ENCODE measurements at regions not wholly inside any gene's neighbourhood (a gene's known extent, or its start where the extent isn't known, plus 50 kb on each side); places are given as distances from the start of the nearest gene placed in this dataset.
"Not testable (repeated sequence)": the region's sequence is repeated elsewhere in the genome, so short reads cannot be mapped to it uniquely, and the experiment has no call there.

DNA sequence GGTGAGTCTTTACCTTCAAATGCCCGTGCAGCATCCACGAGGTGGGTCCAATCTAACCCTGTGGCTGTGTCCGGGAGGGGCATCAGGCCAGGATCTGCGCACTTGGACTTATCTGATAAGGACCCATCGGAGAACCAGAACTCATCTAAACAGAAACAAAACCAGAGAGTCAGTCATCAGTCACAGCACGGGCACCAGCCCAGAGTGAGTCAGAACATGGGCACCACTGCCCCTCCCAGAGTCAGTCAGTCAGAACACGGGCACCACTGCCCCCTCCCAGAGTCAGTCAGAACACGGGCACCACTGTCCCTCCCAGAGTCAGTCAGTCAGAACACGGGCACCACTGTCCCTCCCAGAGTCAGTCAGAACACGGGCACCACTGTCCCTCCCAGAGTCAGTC lies 214.5 kb downstream of the SIPA1L2 start:
- DNase-seq (ENCODE audit: low spot score), result not testable (repeated sequence)

DNA sequence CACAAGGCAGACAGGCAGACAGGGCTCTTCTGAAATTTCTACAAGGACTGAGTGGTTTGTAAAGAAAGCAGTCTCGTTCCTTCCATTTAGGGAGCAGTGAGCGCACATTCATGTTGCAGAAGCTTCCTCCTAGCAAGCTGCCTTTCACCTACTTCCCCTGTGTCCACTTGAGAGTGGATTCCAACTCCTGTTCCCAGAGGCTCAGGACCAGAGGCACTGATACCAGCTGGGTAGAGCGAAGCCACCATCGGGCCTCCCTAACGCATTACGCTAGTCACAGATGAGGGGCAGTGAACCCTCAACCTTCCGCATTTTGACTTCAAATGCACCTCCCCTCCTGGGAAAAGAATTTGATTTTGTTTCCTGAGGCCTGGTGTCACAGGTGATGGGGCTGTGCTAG lies 215.8 kb downstream of the SIPA1L2 start:
- DNase-seq (ENCODE audit: low spot score), result no peak

DNA sequence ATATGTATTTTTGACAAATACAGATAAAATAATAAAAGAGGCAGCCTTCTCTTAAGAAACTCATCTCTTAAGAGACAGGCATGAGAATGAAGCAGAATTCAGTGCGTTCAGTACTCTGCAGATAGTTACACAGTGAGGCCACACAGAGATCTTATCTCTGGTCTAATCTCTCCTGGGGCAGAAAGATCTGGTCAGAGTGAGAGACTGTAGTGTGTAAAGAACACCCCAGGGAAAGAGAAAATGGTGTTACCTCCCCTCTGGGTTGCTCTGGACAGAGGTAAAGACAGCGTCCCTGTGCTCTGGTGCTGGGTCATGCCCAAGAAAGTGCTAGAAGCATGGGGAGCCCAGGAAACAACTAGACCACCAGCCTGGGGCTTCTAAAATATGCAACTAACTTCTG lies 216.3 kb downstream of the SIPA1L2 start:
- DNase-seq (ENCODE audit: low spot score), result no peak

DNA sequence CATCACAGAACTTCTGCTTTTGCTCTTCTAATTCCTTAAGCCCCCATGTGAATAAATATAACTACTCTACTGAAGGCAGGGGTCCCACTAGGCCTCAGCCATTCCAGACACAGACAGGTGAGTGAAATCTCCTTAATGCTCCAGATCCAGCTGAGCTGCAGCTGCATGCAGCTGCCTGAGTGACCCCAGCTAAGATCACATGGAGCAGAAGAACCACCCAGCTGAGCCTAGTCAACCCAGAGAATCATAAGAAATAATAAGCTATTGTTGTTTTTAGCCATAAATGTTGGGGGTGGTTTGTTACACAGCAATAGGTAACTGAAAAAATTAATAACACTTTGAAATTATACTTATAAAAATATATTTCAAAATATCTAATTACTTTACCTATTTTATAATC lies 220.3 kb downstream of the SIPA1L2 start:
- DNase-seq (ENCODE audit: low spot score), result no peak

DNA sequence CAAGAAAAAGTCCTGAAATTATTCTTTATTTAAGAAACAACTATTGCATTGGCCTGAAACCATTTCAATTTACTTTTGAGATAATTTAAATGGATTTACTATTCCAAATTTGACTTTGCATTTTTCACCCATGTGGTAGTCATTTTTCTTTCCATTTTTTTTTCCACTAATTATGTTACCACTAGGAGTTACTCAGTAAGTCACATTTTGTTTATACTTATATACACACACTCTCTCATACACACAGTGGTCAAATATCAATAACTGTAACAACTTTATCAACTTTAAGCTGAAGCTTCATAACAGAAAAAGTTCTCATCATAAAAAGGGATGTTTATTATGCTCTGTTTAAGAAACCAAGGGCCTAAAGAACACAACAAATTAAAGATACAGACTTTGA lies 222.8 kb downstream of the SIPA1L2 start:
- no peak for DNase-seq (ENCODE audit: low spot score)

DNA sequence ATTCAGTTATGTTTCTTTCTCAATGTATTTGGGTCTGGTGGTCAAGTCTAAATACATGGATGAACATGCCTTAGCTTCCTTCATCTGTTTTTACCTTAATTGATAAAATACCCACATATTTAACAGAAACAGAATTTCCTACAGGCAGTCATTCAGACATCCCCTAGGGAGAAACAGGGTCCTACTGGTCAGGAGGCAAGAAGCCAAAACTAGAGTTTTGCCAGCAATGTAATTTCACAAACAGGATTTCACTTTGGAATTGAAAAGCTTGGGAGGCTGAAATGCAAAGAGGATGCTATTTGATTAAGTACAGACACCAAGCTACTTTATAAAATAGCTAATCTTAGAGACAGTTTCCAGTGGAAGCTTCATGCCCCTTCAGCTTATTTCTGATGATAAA lies 224.2 kb downstream of the SIPA1L2 start:
- DNase-seq (ENCODE audit: low spot score), result no peak

DNA sequence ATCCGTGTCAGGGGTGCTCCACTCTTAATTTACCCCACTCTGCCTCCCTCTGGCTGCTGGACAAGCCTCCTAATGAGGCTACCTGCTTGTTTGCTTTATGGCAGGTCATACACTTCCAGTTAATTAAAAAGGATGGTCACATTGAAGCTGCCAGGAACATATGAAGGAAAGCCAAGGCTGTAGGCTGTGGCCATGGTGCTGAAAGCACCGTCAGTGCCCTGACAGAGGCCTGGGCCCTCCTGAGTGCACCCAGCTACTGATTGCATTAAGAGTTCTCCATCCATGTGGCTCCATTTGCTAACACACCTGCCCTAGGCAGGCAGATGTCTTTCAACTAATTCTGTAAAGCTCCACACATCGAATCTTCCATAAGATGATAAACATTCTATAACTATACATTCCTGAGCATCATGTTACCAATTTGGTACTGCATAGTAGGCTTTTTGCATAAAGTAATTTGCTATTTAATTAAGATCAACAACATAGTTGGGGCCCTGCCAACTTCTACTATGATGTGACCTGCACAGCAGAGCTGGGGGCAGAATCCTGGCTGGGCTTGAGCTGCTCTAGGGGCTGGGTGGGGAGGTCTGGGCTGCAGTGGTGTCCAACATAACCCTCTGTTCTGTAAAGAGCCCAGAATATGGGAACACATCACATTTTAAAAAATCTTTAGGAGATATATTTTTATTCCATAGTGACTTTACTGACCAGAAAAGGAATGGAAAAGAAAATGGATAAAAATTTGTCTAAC lies 224.8 kb downstream of the SIPA1L2 start:
- DNase-seq (ENCODE audit: low spot score), result no peak

DNA sequence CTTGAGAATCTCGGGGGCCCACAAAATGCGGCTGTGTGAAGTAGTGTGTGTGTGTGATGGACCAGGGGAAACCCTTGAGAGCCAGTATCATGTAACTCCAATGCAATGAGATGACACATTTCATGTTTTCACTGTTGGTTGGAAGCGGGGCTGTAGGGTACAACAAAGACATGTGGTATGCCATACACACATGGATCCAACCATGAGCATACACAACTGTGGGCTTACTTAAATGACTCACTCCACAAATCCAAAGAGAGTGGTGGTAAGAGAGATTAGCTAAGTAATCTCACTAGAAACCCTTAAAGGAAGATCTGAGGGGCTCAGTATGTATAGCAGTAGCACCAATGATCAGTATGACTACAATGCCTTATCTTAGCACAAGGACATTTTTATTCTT lies 225.7 kb downstream of the SIPA1L2 start:
- no peak for DNase-seq (ENCODE audit: low spot score)

DNA sequence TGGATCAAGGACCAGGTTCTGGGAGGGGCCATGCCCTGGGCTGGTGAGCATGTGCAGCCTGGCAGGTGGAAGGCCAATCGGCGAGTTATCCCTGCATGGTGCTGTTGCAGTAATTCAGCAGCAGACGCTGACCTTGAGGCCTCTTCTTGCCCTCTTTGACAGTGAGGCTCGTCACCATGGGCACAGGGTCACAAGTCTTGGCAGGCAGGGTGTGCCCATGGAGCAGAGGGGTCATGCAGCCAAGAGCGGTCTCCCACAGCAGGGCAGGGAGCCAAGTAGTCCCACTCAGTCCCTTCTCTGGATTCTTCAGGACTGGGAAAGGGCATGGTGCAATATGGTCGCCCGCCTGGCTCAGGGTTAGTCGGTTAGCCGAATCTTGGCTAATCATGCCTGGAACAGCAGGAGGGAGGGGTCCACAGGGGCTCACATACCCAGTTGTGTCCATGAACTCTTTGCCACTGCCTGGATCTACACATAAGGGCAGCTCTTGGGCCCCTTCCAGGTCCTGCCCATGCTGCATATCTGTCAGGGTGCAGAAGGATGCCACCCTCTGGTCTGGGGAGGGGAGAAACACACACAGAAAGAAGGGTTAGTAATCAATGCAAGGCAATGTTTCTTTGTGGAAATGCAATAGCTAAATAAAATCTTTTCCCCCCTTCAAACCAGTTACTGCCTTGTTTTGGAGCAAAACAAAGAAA lies 226.8 kb downstream of the SIPA1L2 start:
- no peak for DNase-seq (ENCODE audit: low spot score)

DNA sequence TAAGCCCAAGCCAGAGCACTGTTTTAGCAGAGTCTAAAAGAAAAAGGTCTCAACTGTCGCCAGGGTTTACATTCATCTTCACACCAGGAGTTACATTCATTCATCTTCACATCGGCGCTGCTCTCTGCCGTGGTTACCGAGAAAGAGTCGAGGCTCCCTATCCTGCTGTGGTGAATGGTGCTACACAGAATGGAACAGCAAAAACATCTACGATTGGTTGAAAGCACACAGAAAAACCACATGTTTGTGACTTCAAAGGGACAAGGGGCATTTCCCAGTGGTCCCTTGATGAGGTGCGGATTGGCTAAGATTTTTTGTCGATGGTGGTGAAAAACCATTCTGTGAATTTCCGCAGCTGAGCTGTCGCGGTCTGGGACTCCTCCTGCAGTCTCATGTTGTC lies 231.1 kb downstream of the SIPA1L2 start:
- DNase-seq (ENCODE audit: low spot score), result no peak

DNA sequence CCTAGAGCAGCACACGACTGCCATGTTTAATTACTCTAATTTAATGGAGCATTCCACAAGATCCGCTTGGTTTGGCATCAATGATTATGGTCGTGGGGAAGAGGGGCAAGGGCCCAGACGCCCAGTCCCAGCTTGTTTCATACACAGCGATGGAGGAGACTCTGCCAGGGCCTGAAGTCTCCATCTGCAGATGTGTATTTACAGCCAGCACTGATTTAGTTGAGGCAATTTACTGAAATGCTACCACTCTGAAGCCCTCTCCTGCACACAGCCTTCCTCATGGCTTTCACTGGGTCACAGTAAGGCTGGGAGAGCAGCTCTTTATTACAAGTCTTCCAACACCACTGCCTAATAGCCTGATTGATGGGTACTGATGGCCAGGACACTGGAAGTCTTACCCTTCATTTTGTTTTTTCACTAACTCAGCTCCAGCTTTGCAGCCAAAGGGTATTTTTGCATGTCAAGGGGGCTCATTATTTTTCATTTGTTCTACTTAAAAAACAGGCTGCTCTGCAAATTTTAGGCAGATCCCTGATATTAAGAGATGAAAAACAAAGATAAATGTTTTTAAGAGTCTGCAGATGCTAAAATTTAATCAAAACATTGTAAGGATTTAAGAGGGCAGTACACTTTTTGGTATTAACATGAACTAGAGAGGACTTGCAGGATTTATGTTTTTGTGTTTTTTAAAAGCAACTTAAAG lies 236.3 kb downstream of the SIPA1L2 start:
- DNase-seq (ENCODE audit: low spot score), result no peak

DNA sequence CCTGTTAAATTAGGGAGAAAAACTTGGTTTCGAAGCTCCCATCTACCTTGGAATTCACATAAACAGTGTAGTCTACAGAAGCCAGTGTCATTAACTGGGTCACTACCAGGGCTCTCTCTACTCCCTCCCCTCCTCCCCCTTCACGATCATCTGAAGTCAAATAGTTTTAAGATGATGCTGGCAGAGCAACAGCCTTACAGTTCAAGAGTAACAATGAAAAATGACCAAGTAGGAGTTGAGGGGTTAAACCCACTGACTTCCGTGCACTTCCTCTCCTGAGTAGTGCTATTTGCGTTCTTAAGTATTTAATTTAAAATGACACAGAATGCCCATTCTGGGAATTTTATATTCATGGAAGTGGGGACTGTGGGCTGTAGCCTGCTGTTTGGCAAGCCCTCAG lies 236.9 kb downstream of the SIPA1L2 start:
- no peak for DNase-seq (ENCODE audit: low spot score)

DNA sequence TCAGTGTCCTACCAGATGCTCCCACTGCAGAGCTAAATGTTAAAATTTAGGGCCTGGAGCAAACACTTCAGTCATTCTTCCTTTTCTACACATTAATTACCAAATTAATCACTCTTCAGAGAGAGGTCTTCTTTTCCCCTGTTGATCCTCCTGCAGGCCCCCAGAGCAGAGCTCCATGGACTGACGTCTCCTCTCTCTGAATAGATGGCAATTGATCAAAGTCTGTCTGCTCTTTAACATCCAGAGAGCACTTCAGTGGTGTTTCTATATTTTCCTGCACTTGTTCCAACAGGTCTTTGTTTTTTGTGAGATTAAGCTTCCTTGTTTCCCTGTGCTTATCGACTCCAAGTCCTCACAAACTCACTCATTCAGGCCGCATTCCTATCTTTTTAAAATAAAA lies 239.3 kb downstream of the SIPA1L2 start:
- no peak for DNase-seq (ENCODE audit: low spot score)

DNA sequence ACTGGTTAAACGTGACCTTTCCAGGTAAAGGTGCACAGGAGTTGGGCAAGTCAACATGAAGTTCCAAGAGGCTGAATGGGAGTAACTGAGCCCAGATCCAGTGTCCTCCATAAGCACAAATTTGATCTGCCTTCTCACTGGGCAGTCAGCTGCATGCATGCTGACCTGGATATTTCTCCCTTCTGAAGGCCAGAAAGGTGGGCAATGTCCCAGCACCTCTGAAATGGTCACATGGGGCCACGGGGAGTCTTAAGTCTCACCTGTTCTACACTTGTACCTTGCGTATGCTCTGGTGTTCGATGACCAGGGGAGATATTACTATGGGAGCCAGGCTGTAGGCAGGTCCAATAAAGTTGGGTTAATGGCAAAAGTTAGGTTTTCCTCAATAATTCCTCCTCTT lies 240.2 kb downstream of the SIPA1L2 start:
- DNase-seq (ENCODE audit: low spot score), result no peak

DNA sequence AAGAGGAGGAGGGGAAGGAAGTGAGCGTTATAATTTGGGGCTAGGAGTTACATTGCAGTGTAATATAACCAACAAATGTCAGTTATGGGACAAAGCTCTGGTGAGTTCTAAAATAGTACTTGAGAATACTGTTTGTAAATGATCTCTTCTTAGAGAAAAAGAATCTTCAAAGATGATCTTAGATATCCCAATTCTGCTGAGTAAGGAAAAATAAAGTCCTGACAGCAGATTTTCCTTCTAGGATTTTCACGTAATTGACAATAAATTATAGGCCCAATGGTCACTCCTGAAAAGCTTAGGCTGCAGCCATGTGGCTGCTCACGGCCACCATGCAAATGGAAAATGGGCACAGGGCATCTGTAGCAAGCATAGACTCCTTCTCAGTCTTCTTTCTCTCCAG lies 241.6 kb downstream of the SIPA1L2 start:
- no peak for DNase-seq (ENCODE audit: low spot score)

DNA sequence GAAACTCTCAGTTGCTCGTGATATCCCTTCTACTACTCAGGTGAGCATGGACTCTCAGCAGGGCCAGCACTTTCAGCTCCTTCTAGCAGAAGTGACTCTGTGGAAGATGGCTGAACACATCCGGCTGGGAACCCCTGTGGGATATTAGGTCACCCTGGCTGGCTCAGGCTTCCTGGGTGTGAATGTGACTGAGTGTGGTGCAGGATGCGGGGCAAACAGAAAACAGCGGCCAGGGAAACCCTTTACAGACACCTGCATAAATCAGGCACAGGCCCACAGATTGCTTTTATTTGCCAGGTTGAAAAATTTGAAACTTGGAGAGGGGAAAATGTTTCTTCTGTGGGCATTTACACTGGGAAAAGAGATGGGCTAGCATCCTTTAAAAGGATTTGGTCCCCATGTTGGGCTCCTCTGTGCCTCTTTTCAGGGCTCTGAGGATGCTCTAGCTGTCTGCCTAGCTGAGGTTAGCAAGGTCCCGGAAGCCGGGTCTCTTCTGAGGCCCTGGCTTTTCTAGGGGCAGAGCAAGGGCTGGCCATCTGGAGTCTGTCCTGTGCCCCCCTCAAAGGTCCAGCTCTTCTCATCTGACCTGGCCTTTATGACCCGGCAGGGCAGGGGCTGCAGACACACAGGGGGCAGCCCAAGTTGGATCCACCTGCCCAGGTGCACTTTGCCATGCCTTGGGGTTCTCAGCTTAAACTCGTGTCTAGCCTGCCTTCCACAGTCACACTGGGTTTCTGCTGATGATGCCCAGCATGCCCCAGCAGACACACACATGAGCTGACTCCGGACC lies 243.0 kb downstream of the SIPA1L2 start:
- DNase-seq (ENCODE audit: low spot score), result no peak

DNA sequence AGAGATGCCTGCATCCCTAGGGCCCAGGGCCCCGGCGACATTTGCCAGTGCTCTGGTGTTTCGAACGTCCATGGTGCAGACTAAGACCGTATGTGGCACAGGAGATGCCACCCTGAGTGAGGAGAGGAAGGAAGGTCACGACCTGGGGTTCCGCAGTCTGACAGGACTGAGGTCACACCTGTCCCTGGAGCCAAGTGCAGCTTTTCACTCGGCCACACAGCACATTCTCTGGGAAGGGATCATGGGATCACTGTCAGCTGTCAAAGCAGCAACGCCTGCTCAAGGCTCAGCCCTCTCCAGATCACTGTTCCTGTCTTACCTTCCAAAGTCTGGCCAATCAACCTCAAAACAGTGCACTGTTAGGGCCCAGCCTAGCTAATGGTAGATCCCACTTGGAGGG lies 243.6 kb downstream of the SIPA1L2 start:
- DNase-seq (ENCODE audit: low spot score), result no peak

DNA sequence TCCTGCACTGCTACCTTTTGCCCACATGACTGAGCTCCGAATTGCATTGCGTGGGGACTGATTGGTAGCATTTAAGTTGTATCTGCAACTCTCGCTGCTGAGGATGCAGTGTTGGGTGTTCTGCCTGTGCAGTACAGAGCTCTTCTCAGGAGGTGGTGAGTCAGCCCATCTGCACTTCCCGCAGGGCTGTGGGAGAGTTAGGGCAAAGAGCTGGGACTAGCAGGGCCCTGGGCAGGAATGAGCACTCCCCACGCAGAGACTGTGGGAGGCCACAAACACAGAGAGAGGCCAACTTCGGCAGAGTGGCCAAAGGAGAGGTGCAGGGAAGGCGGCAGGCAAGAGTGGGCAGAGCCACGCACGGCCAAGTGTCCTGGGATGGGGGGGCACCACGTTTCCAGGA lies 244.7 kb downstream of the SIPA1L2 start:
- DNase-seq (ENCODE audit: low spot score), result no peak

DNA sequence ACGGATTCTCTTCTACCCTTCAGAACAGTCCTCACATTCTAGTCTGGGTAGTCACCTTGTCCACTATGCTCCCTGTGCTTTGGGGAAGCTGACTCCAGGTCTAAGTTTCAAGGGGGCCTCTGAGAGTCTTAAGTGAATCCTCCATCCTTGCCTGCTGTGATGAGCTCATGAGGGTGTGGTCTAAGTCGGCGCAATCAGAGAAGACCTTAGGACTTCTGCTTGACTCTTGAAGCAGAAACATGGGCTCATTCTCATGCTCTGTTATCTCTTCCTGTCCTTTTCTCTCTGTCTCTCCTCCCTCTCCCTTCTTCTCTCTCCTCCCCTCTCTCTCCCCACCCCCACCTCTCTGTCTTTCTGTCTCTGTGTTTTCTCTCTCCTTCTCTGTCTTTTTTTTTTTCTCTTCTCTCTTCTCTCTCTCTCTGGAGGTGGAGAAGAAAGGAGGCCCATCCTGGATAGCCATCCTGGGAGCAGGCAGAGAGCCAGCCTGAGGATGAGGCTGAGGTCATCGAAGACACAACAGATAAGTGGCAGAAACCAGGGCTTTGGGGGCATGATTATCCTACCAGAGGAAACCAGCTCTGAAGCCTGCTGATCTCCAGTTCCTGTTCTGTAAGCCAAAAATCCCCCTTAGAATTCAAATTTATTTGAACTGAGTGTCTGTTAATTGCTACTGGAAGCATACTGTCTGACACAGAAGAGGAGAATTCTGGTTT lies 245.6 kb downstream of the SIPA1L2 start:
- DNase-seq (ENCODE audit: low spot score), result no peak

DNA sequence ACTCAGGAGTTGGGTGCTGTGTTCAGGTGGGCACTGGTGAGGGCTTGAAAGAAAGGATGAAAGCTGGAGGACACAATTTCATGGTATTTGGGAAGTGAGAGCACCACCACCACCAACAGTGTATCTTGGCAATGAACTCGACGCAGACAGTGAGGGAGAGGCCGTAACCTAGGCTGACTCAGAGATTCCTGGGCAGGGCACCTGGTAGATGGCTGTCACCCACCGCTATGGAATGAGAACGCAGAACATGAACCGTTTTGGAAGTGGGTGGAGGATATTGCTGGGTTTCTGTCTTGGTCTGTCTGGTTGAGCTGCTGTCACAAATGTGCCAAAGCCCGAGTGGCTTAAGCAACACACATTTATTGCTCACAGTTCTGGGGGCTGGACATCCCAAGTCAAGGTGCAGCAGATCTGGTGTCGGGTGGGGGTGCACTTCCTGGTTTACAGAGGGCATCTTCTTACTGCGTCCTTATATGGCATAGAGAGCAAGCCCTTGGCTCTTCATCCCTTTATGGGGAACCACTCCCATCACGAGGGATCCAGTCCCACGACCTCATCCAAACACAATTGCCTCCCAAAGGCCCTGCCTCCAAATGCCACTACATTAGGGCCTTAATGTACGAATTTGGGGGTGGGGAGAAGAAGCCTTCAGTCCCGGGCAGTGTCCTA lies 246.3 kb downstream of the SIPA1L2 start:
- DNase-seq (ENCODE audit: low spot score), result no peak

DNA sequence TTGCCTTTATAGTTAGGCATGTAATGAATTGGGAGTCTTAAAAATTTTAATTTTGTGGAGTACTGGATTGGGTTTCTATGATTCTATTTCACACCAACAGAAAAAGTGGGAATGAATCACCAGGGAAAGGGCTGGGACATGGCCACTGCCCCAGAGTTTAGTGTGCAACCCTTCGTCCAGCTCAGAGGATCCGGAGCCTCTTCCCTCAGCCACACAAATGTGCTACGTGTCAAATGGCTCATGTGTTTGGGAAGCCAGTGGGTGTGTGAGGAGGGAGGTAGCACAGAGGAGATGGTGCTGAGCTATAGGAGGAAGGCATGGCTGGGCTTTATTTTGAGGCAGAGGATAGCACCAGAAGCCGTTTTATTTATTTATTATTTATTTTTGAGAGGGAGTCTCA lies 247.3 kb downstream of the SIPA1L2 start:
- no peak for DNase-seq (ENCODE audit: low spot score)

All from D341Med (cell line).